HG02798 (cell line): ENCODE measurements at regions not wholly inside any gene's neighbourhood (a gene's known extent, or its start where the extent isn't known, plus 50 kb on each side); places are given as distances from the start of the nearest gene placed in this dataset.
"Not testable (repeated sequence)": the region's sequence is repeated elsewhere in the genome, so short reads cannot be mapped to it uniquely, and the experiment has no call there.

Source experiments
- ATAC-seq: cut with Tn5 transposase; IDR thresholded peaks from one replicate; pipeline ENCODE4 v1.9.1; 2021; ENCODE audit warnings: mild to moderate bottlenecking; ENCODE audit not compliant: unreplicated experiment, poor library complexity

DNA sequence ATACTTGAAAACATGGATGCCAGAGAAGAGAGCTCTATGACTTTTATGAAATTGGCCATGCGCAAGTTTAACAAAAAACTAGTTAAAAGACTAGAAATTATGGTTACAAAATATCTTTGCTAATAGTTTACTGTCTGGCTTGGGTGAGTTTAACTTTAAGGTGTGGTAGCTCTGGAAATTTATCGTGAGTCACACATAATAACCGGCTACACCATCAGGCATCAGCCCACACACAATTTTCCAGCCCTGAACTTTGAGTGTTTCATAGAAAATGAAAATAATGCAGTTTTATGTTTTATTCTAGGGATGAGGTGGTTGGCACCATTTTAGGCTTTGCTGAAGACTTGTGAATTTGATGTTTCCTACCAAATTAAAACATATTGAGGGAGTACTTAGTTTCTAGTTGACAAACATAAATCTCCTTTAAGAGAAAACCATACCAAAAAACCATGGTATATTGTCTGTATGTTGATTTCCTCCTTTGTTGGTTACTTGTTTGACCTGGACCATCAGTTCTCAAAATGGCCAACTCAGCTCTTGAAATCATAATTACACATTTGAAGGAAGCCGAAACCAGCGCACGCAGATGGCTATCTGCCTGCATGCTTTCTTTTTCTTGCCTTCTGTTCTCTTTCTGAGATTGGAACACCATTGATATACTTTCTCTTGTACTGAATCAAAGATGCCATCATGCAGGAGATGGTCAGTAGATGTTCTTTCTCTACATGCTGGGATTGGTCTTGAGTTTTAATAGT is 125.1 kb downstream of the AKAP11 start:
- no peak for ATAC-seq

DNA sequence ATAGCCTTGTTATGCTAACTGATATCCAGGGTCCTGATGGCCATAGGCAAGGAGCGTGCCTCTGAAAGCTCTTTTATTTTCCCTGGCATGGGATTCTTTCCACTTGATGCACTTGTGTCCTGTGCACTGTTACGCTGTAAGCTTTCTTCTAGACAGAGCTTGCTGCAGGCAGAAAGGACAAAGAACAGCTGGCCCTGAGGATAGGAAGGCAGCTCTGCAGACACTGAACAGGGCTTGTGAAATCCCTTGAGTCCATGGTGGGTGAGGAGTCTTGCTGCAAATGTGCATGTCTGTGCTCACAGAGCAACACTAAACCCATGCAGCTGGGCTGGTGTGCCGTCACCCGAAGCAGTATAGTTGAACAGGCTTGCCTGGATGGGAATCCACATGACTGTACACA is 126.6 kb downstream of the AKAP11 start:
- no peak for ATAC-seq

DNA sequence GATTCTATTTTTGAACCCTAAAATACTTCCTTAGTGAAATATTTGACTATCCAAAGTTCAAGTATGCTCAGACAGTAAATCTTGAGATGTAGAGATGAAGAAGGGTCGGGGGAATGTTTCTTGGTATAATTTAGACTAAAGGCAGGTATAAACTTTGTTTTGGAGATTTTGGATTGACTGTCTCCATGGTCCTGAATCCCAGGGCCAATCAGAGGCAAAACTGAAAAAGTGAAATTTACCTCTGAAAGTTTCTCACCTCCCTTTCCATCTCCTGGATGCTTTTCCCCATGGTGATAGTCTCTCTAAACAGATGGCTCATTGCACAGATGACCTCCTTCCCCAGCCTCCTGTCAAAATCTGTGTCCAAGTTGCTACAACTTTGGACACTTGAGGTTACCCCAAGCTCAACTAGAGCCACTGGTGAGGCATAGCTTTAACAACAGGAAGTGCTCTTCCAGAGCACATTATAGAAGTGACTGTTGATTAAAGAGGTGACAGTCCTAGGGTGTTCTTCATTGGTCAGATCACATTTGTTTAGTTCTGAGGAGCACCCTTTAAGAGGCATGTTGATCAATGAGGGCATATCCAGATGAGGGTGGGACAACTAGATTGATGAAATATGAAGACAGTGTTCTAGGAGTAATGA is 128.4 kb downstream of the AKAP11 start:
- ATAC-seq: no peak

DNA sequence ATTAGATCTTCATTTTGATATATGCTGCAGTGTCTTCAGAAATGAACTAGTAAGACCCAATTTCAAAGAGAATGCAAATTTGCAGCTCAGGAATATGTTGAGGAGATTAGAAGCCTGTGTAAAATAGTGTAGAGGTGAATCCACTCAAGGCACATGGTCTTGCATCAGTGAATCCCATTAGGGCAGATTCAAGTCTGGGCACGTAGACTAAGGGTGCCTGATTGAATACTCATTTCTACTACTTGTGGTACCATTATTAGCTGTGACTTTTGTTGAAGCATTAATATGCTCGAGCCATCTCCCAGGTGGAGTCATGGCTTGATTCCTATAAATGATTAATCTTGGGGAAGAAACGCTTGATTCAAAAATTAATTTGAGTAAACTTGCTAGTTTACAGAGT is 129.4 kb downstream of the AKAP11 start:
- no peak for ATAC-seq

DNA sequence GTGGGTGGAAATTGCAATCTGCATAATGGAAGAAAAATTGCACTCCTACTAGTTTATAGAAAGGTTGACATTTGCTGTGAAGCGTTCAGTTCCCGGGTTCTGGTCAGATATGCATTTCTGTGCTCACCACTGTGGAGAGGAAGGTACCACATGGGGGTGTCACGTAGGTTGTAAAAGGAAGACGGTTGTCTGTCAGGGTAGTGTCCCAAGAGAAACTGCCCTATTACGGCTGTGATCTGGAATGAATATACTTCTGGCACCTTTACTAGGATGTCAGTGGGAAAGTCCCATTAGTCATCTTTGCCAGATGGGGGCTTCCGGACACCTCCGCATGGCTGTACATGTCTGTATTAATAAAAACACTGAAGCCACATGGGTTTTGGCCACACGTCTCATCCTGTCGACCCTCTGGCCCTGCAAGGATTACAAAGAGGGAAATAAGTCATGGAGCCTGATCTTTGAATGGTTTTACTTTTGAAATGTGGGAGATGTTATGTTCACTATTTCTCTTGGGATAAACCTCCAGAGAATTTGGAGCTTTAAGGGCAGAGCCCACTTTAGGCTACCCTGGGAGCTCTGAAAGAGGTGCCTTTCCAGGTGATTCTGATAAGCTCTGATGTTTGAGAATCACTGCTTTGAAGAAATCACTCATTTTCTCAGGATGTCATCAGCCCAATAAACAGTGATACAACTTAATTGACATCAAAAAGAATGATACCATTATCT is 133.9 kb downstream of the AKAP11 start:
- ATAC-seq: peak; percentile 63

DNA sequence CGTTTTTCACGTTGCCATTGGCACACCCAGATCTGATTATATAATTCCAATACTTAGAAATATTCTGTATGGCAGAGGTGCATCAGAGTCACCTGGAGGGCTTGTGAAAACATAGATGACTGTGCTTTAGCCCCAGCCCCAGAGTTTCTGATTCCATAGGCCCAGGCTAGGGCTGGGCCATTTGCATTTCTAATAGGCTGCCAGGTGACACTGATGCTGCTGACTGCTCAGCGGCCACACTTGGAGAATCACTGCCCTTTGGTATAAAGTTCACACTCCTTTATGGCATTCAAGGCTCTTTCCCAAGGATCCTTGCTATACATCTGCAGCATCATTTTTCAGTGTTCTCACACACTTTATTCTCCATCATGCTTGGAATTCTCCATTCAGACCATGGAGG is 137.1 kb downstream of the AKAP11 start:
- no peak for ATAC-seq

DNA sequence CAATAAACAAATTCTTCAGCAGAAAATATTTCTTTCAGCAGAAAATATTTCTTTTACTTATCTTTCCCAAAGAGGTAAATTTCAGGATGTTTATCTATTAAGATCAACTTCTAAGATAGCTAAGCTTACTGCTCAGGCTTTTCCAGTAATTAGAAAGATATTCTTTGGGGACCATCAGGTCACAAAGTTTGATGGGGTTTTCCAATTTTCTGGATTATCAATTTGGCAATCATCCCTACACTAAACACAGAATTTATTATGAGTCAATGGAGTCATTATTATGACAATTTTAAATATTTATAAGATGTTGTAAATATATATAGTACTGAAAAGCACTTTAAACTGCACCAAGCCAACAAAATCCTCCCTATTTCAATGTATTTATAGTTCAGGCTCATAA is 137.6 kb downstream of the AKAP11 start:
- no peak for ATAC-seq

DNA sequence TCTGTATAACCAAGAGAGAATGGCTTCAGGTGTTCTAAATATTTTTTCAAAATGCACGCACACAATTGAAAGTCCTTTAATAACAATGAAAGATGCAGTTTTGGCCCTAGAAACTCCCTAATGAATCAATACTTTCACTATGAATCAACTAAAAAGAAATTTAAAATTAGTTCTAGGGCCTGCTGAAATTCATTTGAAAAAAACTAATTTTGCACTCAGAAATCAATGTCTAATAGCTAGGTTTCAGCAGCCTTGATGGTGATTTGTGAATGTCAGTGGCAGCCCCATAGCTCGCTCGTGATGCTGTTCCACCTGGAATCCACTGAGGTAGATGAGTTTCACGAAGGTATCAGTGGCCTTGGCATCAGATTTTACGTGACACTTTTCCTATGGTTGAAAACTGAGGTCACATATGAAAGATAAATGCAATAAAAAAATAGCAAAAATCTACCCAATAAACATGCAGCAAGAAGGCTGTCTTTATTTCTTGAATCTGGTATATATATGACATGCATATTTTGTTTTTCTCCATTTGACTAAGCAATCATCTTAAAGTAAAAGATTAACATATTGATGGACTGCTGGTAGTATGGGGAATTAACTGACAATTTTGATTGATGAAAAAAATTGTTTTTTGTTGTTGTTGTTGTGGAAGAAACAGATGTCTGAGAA is 141.0 kb downstream of the AKAP11 start:
- peak; percentile 67 for ATAC-seq

DNA sequence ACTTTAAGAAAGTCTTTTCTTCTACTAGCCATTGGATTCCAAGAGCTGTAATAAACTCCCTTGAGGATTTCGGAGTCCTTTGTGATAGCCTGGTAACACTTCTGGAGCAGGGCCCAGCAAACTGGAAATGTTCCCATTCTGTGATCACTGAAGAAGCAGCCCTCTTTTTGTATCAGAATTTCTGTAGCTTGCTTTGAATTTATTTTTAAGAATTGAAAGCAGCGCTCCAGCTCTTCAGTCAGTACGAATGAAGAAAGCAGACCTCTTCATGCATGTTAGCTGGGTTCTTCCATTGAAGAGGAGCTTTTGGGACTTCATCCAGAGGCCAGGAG is 141.5 kb downstream of the AKAP11 start:
- ATAC-seq: no peak

DNA sequence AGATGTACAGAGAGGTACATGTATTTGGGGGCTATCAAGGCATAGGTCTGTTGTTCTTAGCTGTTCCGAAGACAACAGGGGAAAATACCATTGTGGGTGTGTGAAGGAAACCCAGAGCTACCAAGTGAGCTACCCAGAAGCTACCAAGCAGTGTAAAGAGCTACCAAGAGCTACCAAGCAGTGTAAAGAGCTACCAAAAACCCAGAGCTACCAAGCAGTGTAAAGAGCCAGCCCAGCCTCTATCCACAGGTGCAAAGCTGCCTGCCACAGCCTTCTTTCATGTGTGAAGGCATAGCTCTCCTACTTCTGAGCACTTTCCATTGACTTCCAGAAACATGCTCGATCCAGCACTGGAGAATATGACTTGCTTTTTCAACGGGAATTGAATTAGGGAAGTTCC is 145.7 kb downstream of the AKAP11 start:
- no peak for ATAC-seq

DNA sequence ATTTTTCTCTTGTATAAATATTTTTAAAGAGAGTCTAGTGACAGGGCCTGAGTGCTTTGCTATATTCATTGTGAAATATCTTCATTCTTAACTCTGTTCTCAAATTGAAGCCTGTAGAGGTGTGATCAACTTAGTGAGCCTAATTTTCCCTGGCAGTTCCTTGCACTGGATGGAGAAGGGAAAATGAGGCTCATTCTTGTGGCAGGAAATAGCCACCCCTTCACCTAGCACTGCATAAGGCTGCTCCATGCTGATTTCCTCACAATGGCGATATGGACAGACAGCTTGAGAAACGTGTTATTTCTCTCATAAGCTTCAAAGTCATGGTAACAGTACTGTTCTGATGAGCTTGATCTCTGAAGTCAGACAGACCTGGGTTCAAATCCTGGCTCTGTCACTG is 146.2 kb downstream of the AKAP11 start:
- no peak for ATAC-seq

DNA sequence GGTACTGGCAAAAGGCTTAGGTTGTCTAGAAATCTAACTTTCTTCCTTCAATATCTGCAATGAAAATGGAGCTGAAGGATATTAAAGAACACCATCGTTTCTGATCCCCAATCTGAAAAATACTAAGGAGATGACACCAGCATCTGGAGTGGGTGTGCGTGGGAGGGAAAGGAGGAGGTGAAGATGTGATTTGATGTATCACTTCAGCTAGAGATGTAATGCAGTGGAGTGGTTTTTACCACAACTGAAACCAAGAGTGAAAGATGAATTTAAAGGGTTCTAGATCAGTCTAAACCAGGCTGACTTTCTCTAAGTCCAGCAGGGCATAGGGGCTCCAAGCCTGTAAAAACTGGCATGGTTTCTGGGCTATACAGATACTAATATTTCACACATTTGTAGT is 148.4 kb downstream of the AKAP11 start:
- ATAC-seq: peak; percentile 92

DNA sequence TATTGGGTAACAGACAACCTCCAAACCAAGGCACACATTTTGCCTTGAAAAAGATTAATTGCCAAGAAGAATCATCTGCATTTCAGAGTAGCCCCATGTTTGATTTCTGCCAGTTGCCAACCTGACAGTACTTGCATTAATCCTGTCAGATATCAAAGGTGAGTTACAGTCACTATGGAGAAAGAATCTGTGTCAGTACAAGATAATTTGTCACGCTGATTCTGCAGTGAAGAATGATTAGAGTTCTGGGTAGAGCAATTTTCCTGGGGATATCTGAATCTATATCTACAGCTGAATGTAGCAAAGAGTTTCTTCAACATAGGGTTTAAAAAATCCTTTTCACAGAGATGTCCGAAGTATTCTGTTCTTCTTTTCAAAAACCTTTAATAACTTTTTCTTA is 150.7 kb downstream of the AKAP11 start:
- ATAC-seq: no peak

DNA sequence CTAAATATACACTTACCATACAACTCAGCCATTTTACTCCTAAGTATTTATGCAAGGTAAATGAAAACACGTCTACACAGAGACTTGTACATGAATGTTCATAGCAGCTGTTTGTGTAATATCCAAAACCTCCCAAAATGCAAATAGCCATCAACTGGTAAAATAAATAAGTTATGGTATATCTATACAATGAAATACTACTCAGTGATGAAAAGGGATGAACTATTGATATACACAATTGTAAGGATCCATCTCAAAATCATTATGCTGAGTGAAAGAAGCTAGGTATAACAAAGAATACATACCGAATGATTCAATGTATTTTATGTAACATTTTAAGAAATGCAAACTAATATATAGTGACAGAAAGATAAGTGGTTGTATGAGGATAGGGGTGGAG is 149.8 kb upstream of the TNFSF11 start:
- no peak for ATAC-seq

DNA sequence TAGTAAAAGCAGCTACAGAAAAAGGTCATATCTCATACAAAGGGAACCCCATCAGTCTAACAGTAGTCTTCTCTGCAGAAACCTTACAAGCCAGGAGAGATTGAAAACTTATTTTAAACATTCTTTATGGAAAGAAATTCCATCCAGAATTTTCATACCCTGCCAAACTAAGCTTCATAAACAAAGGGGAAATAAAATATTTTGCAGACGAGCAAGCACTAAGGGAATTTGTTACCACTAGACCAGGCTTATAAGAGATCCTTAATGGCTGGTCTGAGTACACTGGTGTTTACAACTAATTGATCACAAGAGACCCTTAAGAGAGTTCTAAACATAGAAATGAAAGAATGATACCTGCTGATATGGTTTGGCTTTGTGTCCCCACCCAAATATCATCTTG is 128.6 kb upstream of the TNFSF11 start:
- ATAC-seq: no peak

DNA sequence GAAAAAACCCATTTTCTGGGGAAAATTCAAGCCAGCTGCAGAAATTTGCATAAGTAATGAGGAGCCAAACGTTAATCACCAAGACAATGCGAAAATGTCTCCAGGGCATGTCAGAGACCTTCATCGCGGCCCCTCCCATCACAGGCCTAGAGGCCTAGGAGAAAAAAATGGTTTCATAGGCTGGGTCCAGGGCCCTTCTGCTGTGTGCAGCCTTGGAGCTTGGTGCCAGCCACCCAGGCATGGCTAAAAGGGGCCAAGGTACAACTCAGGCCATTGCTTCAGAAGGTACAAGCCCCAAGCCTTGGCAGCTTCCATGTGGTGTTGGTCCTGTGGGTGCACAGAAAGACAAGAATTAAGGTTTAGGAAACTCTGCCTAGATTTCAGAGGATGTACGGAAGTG is 127.4 kb upstream of the TNFSF11 start:
- not testable (repeated sequence) for ATAC-seq

DNA sequence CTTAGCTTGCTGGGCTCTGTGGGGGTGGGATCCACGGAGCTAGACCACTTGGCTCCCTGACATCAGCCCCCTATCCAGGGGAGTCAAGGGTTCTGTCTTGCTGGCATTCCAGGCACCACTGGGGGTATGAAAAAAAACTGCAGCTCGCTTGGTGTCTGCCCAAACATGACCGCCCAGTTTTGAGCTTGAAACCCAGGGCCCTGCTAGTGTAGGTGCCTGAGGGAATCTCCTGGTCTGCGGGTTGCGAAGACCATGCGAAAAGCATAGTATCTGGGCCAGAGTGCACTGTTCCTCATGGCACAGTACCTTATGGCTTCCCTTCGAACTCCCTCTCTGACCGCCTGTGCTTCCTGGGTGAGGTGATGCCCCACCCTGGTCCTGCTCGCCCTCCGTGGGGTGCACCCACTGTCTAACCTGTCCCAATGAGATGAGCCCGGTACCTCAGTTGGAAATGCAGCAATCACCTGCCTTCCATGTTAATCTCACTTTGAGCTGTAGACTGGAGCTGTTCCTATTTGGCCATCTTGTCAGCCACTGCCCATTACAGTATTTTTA is 120.8 kb upstream of the TNFSF11 start:
- no peak for ATAC-seq

DNA sequence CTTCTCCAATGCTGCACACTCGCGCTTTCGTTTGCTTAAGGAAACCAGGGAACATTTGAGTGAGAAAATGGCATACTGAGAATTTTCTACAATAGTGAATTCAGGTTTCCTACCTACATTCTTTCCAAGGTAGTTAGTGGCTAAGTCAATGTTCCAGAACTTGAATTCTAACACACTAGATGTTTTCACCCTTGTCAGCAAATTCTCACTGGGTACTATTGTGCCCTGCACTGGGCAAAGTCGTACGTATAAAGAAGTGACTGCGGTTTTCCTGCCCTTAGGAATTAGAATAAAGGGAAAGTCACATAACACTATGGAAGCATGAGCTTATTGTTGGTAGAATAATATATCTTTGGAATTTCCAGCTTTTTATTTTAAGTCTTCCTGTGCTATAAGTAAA is 119.2 kb upstream of the TNFSF11 start:
- no peak for ATAC-seq

DNA sequence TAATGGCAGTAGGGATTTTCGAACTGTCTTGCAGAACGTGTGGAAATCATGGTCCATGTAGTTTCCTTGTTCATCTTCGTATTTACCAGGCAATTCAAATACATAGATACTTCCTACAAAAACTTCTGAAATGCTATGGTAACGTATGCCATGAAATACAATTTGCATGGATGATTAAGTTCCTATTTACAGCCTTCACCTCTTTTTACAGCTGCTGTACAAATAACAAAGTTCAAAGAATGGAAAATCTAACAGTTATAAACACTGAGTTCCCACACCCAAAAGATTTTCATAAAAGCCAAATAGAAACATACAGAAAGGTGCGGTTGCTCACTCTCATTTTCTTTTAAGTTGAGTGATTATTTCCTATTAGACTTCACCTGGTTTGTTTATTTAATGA is 115.8 kb upstream of the TNFSF11 start:
- ATAC-seq: no peak

DNA sequence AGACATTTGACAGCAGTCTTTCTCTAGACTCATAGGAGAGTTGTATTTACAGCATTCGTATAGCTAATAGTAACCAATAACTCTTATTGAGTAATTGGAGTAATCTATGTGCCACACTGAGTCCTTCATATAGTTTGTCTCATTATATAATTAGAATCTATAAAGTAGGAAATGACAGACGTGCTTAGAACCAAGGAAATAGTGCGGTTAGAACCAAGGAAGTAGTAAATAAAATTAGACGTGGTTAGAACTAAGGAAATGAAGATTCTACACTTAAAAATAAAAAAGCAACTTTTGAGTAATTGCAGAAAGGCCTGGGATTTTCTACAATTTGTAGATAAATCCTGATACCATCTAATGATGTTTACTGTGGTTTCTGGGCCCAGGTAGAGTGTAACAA is 107.8 kb upstream of the TNFSF11 start:
- no peak for ATAC-seq

DNA sequence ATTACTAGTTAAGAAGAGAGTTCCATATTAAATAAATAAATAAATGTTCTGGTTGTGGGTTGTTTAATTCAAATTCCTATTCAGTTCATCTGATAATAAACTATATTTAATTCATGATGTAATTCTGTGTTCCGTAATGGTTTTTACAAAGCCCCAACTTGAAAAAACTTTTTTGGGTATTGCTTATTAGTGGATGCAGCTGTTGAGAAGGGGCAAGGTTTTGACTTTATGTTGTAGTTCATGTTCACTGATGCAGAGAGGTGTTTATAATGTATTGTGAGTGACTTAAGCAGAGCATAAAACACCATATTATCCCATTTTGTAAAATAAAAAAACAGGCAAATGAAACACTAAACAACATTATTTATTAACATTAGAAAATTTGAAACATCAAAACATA is 107.3 kb upstream of the TNFSF11 start:
- no peak for ATAC-seq
